ENCODE measurements at regions not wholly inside any gene's neighbourhood (a gene's known extent, or its start where the extent isn't known, plus 50 kb on each side); places are given as distances from the start of the nearest gene placed in this dataset.
A peak's percentile ranks its signal among the peaks of the same experiment; 100 is the strongest.
"Not testable (repeated sequence)": the region's sequence is repeated elsewhere in the genome, so short reads cannot be mapped to it uniquely, and the experiment has no call there.

- DNase-seq (ENCODE audit: low spot score), result no peak
These were observed 276.2 kb downstream of the ASXL3 start for GRCh38 chr18:33854086-33854826.

GRCh38 chr18:33853187-33853586 lies 275.2 kb downstream of the ASXL3 start:
- DNase-seq (ENCODE audit: low spot score), result no peak

- no peak for DNase-seq (ENCODE audit: low spot score)
These were observed 273.6 kb downstream of the ASXL3 start for GRCh38 chr18:33851546-33852078.

- DNase-seq (ENCODE audit: low spot score), result no peak
These were observed 271.7 kb downstream of the ASXL3 start for GRCh38 chr18:33849731-33850130.

GRCh38 chr18:33844232-33844631 lies 266.2 kb downstream of the ASXL3 start:
- DNase-seq (ENCODE audit: low spot score), result no peak

- DNase-seq (ENCODE audit: low spot score), result no peak
These were observed 263.4 kb downstream of the ASXL3 start for GRCh38 chr18:33841221-33841967.

GRCh38 chr18:33840212-33840593 lies 262.2 kb downstream of the ASXL3 start:
- DNase-seq (ENCODE audit: low spot score), result no peak

GRCh38 chr18:33839452-33840211 lies 261.6 kb downstream of the ASXL3 start:
- peak; percentile 8 for DNase-seq (ENCODE audit: low spot score)

- no peak for DNase-seq (ENCODE audit: low spot score)
These were observed 260.0 kb downstream of the ASXL3 start for GRCh38 chr18:33838054-33838453.

GRCh38 chr18:33837191-33837590 lies 259.2 kb downstream of the ASXL3 start:
- no peak for DNase-seq (ENCODE audit: low spot score)

GRCh38 chr18:33836564-33836963 lies 258.5 kb downstream of the ASXL3 start:
- no peak for DNase-seq (ENCODE audit: low spot score)

GRCh38 chr18:33835419-33835818 lies 257.4 kb downstream of the ASXL3 start:
- no peak for DNase-seq (ENCODE audit: low spot score)

GRCh38 chr18:33833842-33834241 lies 255.8 kb downstream of the ASXL3 start:
- no peak for DNase-seq (ENCODE audit: low spot score)

- no peak for DNase-seq (ENCODE audit: low spot score)
These were observed 253.4 kb downstream of the ASXL3 start for GRCh38 chr18:33831424-33831823.

- no peak for DNase-seq (ENCODE audit: low spot score)
These were observed 252.2 kb downstream of the ASXL3 start for GRCh38 chr18:33830213-33830612.

- DNase-seq (ENCODE audit: low spot score), result no peak
These were observed 250.9 kb downstream of the ASXL3 start for GRCh38 chr18:33828949-33829348.

GRCh38 chr18:33826151-33826550 lies 248.1 kb downstream of the ASXL3 start:
- no peak for DNase-seq (ENCODE audit: low spot score)

GRCh38 chr18:33821503-33821902 lies 243.5 kb downstream of the ASXL3 start:
- peak; percentile 4 for DNase-seq (ENCODE audit: low spot score)

GRCh38 chr18:33820517-33821371 lies 242.7 kb downstream of the ASXL3 start:
- no peak for DNase-seq (ENCODE audit: low spot score)

- DNase-seq (ENCODE audit: low spot score), result not testable (repeated sequence)
These were observed 241.8 kb downstream of the ASXL3 start for GRCh38 chr18:33819692-33820343.

- no peak for DNase-seq (ENCODE audit: low spot score)
These were observed 240.1 kb downstream of the ASXL3 start for GRCh38 chr18:33818145-33818544.
